ENCODE measurements at regions not wholly inside any gene's neighbourhood (a gene's known extent, or its start where the extent isn't known, plus 50 kb on each side); places are given as distances from the start of the nearest gene placed in this dataset.

DNA sequence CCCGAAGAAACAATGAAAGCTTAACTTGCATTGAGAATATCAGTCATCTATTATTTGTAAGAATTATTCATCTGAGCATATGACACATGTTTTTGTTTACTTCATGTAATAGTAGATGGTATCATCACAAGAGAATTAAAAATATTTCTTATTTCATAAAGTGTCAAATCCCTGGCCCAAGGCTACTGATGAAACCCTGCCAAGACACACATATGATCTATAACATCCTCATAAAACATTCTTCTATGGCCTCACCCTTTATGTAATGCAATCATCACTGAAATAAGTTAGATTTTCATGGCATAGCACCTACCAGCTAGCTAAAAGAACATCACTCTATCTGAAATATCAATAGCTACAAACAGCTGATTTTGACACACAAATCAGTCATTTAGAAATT, 385.6 kb upstream of the PHF14 start:
- TF ChIP-seq, protein P1, sequence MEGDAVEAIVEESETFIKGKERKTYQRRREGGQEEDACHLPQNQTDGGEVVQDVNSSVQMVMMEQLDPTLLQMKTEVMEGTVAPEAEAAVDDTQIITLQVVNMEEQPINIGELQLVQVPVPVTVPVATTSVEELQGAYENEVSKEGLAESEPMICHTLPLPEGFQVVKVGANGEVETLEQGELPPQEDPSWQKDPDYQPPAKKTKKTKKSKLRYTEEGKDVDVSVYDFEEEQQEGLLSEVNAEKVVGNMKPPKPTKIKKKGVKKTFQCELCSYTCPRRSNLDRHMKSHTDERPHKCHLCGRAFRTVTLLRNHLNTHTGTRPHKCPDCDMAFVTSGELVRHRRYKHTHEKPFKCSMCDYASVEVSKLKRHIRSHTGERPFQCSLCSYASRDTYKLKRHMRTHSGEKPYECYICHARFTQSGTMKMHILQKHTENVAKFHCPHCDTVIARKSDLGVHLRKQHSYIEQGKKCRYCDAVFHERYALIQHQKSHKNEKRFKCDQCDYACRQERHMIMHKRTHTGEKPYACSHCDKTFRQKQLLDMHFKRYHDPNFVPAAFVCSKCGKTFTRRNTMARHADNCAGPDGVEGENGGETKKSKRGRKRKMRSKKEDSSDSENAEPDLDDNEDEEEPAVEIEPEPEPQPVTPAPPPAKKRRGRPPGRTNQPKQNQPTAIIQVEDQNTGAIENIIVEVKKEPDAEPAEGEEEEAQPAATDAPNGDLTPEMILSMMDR (conservative IDR thresholded peaks at IDR 0.05; ENCODE audit: low read depth, low read length): no peak
- no peak for TF ChIP-seq EZH2 (IDR thresholded peaks at IDR 0.05; ENCODE audit: borderline replicate concordance, low read depth, low read length, poor library complexity, severe bottlenecking)
